ENCODE measurements at regions not wholly inside any gene's neighbourhood (a gene's known extent, or its start where the extent isn't known, plus 50 kb on each side); places are given as distances from the start of the nearest gene placed in this dataset.

GRCh38 chr5:3284506-3284905, 311.1 kb upstream of the IRX1 start:
- TF ChIP-seq, protein P1, sequence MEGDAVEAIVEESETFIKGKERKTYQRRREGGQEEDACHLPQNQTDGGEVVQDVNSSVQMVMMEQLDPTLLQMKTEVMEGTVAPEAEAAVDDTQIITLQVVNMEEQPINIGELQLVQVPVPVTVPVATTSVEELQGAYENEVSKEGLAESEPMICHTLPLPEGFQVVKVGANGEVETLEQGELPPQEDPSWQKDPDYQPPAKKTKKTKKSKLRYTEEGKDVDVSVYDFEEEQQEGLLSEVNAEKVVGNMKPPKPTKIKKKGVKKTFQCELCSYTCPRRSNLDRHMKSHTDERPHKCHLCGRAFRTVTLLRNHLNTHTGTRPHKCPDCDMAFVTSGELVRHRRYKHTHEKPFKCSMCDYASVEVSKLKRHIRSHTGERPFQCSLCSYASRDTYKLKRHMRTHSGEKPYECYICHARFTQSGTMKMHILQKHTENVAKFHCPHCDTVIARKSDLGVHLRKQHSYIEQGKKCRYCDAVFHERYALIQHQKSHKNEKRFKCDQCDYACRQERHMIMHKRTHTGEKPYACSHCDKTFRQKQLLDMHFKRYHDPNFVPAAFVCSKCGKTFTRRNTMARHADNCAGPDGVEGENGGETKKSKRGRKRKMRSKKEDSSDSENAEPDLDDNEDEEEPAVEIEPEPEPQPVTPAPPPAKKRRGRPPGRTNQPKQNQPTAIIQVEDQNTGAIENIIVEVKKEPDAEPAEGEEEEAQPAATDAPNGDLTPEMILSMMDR (IDR thresholded peaks at IDR 0.05) = no peak
- no peak for TF ChIP-seq ZFX (IDR thresholded peaks at IDR 0.05; ENCODE audit: borderline replicate concordance)
